HCT116 (cell line): ENCODE measurements at regions not wholly inside any gene's neighbourhood (a gene's known extent, or its start where the extent isn't known, plus 50 kb on each side); places are given as distances from the start of the nearest gene placed in this dataset.

ENCODE experiments used
- EZH2 ChIP-seq: fragments of 200-600 bp; sonication (generic); IDR thresholded peaks from 2 replicates; pipeline ENCODE4 v1.6.1; 2017; ENCODE audit warnings: antibody characterized with exemption, mixed run types
- JUND ChIP-seq: IDR thresholded peaks from 2 replicates; pipeline ENCODE4 v1.6.1; 2012
- POLR2A ChIP-seq: IDR thresholded peaks from 2 replicates; pipeline ENCODE4 v1.7.0; 2011; ENCODE audit warnings: borderline replicate concordance; ENCODE audit not compliant: insufficient read depth, insufficient read length; ENCODE audit errors: extremely low read depth
- POLR2AphosphoS5 ChIP-seq: IDR thresholded peaks from 2 replicates; pipeline ENCODE4 v1.6.1; 2011; ENCODE audit warnings: mild to moderate bottlenecking, low read depth, low read length, moderate library complexity
- SIN3A ChIP-seq: IDR thresholded peaks from 2 replicates; pipeline ENCODE4 v1.6.1; 2012; ENCODE audit warnings: low read depth
- SP1 ChIP-seq: IDR thresholded peaks from 2 replicates; pipeline ENCODE4 v1.6.1; 2012; ENCODE audit warnings: low read depth
- SRF ChIP-seq: IDR thresholded peaks from 2 replicates; pipeline ENCODE4 v1.6.1; 2012; ENCODE audit warnings: low read depth
- YY1 ChIP-seq: IDR thresholded peaks from 2 replicates; pipeline ENCODE4 v1.6.1; 2011; ENCODE audit warnings: low read length, low read depth, moderate library complexity, mild to moderate bottlenecking; ENCODE audit not compliant: insufficient replicate concordance; ENCODE audit errors: extremely low read depth
- ZNF274 ChIP-seq: fragments of 200-500 bp; sonication (Bioruptor generic); IDR thresholded peaks from 2 replicates; pipeline ENCODE4 v1.6.1; 2014; ENCODE audit warnings: mild to moderate bottlenecking, low read depth, low read length, inconsistent platforms
- TF ChIP-seq, protein P1 (sequence below), 3 experiments: fragments of 200-600 bp in 1 of 3; sonication (generic) in 1 of 3; IDR thresholded peaks in 2 of 3; conservative IDR thresholded peaks in 1 of 3; 2 replicates each; pipeline ENCODE4 v1.5.1; 2012 to 2017; ENCODE audit warnings: low read depth in 2 of 3, low read length in 2 of 3, antibody characterized with exemption in 1 of 3, borderline replicate concordance in 1 of 3, control low read depth in 1 of 3, mild to moderate bottlenecking in 1 of 3, mixed read lengths in 1 of 3, mixed run types in 1 of 3, moderate library complexity in 1 of 3; ENCODE audit not compliant: insufficient read depth in 1 of 3
- TF ChIP-seq, protein P2 (sequence below): IDR thresholded peaks from 2 replicates; pipeline ENCODE4 v1.6.1; 2012
- TF ChIP-seq, protein P3 (sequence below): IDR thresholded peaks from 2 replicates; pipeline ENCODE4 v1.6.1; 2011; ENCODE audit warnings: mild to moderate bottlenecking, low read length, moderate library complexity; ENCODE audit not compliant: insufficient replicate concordance; ENCODE audit errors: extremely low read depth

- TF ChIP-seq EZH2, result no peak
- TF ChIP-seq, protein P1, sequence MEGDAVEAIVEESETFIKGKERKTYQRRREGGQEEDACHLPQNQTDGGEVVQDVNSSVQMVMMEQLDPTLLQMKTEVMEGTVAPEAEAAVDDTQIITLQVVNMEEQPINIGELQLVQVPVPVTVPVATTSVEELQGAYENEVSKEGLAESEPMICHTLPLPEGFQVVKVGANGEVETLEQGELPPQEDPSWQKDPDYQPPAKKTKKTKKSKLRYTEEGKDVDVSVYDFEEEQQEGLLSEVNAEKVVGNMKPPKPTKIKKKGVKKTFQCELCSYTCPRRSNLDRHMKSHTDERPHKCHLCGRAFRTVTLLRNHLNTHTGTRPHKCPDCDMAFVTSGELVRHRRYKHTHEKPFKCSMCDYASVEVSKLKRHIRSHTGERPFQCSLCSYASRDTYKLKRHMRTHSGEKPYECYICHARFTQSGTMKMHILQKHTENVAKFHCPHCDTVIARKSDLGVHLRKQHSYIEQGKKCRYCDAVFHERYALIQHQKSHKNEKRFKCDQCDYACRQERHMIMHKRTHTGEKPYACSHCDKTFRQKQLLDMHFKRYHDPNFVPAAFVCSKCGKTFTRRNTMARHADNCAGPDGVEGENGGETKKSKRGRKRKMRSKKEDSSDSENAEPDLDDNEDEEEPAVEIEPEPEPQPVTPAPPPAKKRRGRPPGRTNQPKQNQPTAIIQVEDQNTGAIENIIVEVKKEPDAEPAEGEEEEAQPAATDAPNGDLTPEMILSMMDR (IDR thresholded peaks at IDR 0.05 in 2 of 3, conservative IDR thresholded peaks at IDR 0.05 in 1 of 3; ENCODE audit: borderline replicate concordance in 1 of 3, insufficient read depth in 1 of 3, low read depth in 2 of 3, low read length in 2 of 3), result no peak
- no peak for TF ChIP-seq ZNF274
- TF ChIP-seq POLR2A, result no peak
- no peak for TF ChIP-seq SRF
- no peak for TF ChIP-seq SIN3A
- TF ChIP-seq, protein P2, sequence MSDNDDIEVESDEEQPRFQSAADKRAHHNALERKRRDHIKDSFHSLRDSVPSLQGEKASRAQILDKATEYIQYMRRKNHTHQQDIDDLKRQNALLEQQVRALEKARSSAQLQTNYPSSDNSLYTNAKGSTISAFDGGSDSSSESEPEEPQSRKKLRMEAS, result no peak
- TF ChIP-seq POLR2AphosphoS5, result no peak
- TF ChIP-seq YY1, result no peak
- no peak for TF ChIP-seq SP1
- no peak for TF ChIP-seq JUND
- TF ChIP-seq, protein P3, sequence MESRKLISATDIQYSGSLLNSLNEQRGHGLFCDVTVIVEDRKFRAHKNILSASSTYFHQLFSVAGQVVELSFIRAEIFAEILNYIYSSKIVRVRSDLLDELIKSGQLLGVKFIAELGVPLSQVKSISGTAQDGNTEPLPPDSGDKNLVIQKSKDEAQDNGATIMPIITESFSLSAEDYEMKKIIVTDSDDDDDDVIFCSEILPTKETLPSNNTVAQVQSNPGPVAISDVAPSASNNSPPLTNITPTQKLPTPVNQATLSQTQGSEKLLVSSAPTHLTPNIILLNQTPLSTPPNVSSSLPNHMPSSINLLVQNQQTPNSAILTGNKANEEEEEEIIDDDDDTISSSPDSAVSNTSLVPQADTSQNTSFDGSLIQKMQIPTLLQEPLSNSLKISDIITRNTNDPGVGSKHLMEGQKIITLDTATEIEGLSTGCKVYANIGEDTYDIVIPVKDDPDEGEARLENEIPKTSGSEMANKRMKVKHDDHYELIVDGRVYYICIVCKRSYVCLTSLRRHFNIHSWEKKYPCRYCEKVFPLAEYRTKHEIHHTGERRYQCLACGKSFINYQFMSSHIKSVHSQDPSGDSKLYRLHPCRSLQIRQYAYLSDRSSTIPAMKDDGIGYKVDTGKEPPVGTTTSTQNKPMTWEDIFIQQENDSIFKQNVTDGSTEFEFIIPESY, result no peak
Observed at GRCh38 chr3:137568880-137569279, 195.2 kb upstream of the SOX14 start.
